NCI-H2081 (cell line): ENCODE measurements at regions not wholly inside any gene's neighbourhood (a gene's known extent, or its start where the extent isn't known, plus 50 kb on each side); places are given as distances from the start of the nearest gene placed in this dataset.

Experiments
- DNase-seq, 2 experiments: peaks; one replicate each; lab custom pipeline; 2025; lab: John Stamatoyannopoulos, UW

- DNase-seq, result no peak
These were observed 62.9 kb upstream of the AMZ2 start for GRCh38 chr17:68184816-68185436.

- DNase-seq, result no peak
These were observed 62.0 kb upstream of the AMZ2 start for GRCh38 chr17:68185820-68186219.

GRCh38 chr17:68190495-68190894, 57.3 kb upstream of the AMZ2 start:
- no peak for DNase-seq

GRCh38 chr17:68195667-68196393, 52.0 kb upstream of the AMZ2 start:
- DNase-seq, result peak in 1 of 2 experiments; percentile 37

DNA sequence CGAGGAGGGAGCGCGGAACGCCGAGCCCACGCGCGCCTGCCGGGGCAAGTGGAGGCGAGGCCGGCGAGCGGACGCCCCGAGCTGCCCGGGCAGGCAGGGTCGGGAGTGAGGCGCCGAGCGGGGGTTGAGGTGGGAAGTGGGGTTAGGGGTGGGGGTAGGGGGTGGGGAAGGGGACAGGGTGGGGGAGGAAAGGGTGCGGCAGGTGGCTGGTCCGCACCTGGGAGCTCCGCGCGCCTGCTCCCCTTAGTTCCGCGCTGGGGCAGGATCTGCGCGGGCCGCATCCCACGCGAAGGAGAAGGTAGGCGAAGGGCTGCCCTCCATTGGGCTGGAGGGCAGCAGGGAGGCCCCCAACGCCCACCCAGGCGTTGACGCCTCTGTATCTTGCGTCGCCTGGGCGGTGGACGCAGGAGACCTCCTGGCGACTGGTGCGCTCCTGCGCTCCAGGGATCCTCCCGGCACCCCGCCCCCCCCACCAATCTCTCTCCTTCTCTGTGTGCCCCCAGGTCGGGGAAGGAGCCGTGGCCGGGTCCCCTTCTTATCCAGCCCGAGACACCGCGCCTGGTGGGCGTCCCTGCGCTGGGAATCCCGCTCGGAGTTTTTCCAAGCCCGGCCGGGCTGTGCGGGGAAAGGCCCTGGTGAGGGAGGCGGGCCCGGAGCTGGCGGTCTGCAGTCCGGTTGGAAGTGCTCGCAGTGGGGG, 51.3 kb upstream of the AMZ2 start:
- no peak for DNase-seq

DNA sequence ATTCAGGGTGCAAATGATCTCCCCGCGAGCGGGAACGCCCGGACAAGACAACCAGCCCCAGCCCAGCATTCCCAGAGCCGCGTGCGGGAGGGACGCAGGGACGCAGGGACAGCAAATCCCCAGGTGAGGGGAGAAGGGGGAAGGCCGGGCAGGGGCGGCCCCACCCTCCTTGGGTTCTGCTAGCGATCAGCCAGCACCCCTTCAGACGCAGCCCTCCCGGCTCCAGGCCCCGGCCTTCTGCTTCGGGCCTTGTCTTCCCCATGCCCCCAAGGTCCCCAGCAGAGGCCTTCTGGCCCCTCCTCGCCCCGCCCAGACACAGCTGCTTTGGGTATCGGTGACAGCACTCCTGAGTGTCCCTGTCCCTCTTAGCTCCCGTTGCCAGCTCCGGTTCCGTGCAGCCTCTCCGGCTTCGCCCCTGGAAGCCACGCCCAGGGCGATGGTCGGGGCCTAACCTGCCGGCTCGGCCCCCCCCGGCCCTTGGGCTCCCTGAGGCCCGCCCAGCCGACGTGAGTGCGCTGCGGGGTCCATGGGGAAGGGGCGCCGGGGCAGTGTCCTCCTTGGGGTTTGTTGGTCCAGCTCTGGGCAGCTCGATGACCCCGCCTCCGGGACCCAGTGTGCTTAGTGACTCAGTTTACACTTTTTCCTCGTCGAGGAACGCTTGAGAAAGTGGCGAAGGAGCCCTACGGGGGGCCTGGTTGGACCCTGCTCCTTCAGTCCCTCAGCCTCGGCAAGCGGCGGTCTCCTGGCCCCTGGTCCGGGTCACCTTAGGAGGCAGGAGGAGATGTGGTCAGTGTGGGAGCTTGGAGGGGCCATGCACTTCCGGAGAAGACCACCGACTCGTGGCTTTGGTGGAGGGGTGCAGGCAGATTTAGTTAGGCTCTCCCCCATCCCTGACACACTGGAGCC, 50.5 kb upstream of the AMZ2 start:
- no peak for DNase-seq

GRCh38 chr17:68197997-68198930, 49.6 kb upstream of the AMZ2 start:
- DNase-seq, result no peak
